COLO668 (cell line): ENCODE measurements at regions not wholly inside any gene's neighbourhood (a gene's known extent, or its start where the extent isn't known, plus 50 kb on each side); places are given as distances from the start of the nearest gene placed in this dataset.
"Not testable (repeated sequence)": the region's sequence is repeated elsewhere in the genome, so short reads cannot be mapped to it uniquely, and the experiment has no call there.

Source experiments
- DNase-seq: peaks from one replicate; lab custom pipeline; 2025; ENCODE audit not compliant: unreplicated experiment; lab: John Stamatoyannopoulos, UW

DNA sequence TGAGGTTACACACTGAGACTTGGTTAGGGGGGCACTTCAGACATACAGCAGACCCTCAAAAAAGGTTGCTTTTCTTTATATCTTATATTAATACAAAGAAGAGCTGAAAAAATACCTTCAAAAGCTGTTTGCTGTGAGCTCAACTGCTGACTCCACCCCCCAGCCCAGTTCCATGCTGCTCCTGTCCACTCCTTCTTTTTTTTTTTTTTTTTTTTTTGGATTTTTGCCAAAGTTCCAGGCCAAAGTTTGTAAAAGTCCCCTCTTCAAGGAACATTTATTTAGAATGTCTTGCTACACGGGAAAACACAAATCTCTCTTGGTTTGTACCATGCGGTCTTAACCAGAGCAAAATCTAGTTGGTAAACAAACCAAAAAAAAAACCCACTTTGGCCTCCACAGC, 85.3 kb upstream of the AKAP12 start:
- DNase-seq = no peak

DNA sequence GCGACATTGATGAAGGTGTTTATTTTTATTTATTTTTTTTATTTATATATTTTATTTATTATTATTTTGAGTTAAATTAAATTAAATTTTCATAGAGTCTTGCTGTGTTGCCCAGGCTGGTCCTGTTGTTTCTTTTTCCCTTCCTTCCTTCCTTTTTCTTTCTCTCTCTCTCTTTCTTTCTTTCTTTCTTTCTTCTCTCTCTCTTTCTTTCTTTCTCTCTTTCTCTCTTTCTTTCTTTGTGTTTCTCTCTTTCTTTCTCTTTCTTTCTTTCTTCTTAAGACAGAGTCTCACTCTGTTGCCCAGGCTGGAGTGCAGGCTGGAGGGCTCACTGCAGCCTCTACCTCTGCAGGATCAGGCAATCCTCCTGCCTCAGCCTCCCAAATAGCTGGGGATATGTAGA, 84.7 kb upstream of the AKAP12 start:
- no peak for DNase-seq

DNA sequence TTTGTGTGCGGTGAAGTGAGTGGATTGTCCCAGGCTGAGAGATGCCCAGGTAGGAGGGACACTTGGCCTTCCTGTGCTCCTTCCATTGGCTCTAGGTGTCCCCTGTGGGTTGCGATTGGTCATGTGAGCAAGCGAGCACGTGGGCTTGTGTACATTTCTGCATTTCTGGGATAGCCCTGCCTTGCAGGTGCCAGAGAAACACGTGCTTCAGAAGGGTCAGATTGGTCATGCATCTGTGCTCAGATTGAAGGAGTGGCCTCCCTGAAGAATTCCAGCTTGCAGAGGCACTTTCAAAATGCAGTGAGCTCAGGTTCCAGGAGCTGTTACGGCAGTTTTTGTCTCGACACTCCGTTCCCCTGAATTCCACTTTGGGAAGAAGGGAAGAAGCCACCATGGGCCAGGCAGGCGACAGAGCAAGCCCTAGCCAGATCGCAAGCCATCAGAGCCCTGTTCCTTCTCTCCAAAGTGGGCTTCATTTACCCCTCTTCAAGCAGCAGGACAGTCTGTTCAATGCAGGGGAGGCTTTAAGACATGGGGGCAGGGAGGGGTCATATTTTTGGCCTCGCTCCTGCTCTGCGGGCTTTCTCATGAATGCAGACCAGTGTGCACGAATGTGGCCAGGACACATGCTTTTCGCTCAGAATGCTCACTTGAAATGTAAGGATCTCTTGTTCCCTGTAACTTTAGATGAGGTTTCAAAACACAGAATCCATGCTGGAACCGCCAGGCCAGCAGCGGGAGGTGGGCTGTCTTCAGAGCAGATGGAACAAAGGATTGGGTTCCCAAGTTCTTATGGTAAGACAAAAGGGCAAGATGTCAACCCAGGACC, 78.6 kb upstream of the AKAP12 start:
- peak; percentile 22 for DNase-seq

DNA sequence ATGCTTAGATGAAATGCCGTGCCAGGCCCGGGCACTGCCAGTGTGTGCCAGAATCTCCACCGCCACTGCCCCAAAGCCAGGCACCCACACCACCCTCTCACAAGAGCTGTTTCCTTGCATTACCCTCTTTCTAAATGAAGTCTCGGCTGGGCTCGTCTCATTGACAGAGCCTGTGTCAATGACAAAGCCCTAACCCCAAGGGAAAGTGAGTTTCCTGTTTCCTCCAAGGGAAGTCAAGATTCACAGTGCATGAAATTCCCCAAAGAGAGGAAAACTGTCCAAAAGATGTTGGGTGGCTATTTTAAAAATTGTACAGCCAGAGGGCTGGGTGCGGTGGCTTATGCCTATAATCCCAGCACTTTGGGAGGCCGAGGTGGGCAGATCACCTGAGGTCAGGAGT, 75.4 kb upstream of the AKAP12 start:
- no peak for DNase-seq

- DNase-seq = no peak
These were observed 73.6 kb upstream of the AKAP12 start for GRCh38 chr6:151166180-151166579.

DNA sequence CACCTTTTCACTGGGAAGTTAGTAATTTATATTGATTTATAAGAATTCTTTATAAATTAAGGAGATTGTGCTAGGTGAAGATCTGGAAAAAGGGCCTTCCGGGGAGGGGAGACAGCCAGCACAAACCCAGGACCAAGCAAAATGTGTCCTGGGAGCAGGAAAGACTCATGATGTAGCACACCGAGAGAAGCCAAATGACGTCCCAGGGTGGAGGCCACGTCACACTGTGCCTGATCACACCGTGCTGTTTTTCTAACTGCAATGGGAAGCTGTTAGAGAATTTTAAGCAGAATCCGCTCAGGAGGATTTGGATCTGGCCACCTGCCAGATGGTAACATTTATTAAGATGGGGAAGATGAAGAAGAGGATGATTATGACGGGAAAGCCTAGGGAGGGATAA, 72.7 kb upstream of the AKAP12 start:
- DNase-seq = no peak

DNA sequence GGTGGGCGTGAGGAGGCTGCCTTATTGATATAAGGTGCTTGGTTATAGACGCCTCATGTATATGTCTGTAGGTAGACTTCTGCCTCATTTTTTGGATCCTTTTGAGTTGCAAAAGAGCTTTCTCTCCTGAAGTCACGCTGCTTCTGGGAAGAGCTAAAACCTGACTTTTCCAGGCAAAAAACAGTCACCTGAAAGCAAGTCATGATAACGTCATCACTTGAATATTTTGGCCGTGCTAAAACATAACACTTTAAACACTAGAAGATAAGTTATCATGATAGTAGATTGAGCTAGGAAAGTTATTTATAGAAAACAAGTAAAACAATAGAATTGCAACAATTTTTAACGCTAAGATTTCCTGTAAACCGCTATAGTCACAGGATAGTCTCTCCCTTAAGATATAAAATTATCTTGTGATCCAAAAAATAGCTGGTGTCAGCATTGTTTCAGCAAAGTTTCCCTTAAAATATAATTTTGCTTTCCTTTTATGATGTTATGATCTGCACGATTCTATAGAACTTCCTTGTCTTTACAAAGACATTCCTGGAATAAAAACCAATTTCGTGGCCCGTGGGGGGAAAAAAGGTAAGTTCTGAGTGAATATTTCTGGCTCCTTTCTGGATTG, 69.0 kb upstream of the AKAP12 start:
- no peak for DNase-seq

DNA sequence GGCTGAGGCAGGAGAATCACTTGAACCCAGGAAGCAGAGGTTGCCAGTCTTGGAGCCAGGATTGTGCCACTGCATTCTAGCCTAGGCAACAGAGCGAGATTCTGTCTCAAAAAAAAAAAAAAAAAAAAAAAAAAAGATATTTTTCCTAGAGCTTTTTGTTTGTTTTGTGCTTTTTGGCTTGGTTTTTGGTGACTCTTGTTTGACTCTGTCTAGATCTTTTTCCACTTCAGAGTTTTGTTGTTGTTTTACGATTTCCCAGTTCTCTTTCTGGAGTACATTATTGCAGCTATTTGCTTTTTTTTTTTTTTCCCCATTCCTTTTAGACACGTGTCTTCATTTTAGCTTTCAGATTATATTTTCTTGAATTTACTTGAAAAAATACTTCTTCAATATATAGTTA, 67.0 kb upstream of the AKAP12 start:
- DNase-seq = no peak

DNA sequence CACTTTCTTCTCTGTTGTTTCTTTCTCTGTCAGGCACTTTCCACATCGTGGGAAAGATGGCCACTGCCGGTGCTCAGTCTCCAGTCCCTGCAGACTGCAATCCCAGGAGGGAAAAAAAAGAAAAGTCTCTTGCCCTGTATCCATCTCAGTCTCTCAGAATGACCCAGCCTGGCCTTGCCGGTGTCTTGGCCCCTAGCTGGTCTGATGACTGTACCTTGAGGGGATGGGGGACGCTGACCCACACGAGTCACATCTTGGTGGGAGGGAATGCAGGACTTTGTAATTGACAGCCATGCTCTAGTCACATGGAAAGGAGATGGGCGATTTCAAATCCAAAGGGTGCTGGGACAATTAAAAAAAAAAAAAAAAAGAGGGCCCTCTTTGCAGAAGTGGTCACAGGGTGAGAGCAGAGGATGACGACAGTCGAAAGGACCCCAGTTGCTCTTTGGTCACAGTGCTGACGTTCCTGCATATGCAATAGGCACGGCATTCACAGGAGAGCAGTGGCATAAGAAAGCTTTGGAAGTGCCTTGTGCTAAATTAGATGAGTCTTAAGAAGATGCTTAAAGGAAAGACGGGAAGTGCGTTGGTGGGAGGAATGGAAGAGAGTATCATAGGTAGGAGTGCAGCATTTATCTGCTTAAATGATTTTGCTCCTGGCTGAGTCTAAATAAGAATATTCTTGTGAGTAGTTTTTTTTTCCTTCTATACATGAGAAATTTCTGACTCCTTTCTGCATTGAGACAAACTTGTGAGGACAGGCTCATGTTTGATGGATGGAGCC, 63.9 kb upstream of the AKAP12 start:
- no peak for DNase-seq

DNA sequence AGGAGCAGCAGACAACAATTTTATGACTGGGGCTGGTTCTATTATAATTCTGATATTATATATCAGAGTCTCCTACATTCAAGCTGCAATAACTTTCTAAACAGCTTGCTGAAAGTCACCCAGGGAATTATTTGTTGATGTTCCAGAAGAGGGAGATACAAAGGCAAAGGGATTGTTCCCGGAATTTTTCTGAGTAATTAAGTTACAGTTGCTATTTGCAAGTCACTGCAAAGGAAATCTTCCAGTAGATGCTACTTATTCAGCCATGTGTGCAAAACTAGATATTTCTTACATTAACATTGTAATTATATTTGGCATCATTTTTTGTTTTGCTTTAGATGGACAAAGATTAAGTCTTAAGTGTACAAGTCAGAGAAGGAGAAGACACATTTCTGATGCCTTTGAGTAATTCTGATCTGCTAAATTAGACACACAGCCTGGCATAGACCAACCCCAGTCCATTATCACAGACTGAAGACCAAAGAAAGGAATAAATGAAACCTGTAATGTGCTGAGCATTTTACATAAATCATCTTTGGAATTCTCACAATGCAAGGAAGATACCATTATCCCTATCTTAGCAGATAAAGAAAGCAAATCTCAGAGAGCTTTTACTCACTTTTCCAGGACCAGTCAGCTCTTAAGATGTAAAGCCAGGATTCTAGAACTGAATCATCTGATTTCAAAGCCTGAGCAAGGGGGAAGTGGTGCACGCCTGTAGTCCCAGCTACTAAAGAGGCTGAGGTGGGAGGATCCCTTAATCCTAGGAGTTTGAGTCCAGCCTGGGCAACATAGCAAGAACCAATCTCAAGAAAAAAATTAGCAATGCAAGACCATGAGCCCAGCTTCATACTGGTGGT, 62.6 kb upstream of the AKAP12 start:
- no peak for DNase-seq

DNA sequence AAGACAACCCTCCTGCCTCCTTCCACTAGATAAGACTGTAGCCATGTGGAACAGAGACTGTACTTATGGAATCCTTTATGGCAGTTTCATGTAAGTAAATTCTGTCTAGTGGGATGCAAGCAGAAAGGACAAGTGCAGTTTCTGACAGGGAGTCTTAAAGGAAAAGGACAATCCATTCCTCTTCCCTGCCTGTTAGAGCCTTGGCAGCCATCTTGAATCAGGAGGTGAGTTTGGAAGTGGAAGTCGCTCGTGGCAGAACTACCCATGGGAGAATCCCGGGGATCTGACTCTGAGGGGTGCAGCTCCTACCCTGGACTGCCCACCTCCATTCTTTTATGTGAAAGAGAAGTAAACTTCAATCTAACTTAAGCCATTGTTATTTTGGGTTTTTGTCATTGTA, 61.4 kb upstream of the AKAP12 start:
- no peak for DNase-seq

- DNase-seq = no peak
These were observed 60.4 kb upstream of the AKAP12 start for GRCh38 chr6:151179321-151179720.

GRCh38 chr6:151180330-151181048, 59.3 kb upstream of the AKAP12 start:
- no peak for DNase-seq

DNA sequence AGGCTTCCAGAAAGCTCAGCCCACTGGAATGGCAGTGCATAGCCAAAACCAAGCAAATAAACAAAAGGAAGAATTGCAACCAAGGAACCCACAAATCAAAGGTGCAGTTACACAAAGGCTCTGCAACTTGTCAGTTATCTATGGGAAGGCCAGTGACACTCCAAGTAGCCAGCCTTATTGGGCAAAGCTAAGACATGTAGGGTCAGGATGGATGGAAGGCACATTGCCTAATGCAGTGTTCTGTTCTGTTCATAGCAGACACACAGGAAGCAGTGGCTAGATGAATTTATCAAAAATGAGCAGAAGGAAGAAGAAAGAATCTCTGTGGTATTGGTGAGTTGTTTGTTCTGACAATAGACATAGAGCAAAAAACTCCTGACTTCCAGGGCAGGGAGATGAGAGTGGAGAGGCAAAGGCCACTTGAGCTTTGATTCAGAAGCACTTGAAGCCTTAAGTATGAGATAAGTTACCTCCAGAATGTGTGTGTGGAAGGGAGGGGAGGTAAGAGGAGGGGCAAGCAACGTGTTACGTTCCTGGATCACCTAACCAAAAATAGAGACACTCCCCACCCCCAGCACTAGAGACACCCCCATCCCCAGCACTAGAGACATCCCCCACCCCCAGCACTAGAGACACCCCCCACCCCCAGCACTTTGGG, 57.9 kb upstream of the AKAP12 start:
- no peak for DNase-seq

GRCh38 chr6:151182958-151183357, 56.8 kb upstream of the AKAP12 start:
- DNase-seq = not testable (repeated sequence)

GRCh38 chr6:151185148-151185547, 54.6 kb upstream of the AKAP12 start:
- DNase-seq = no peak

GRCh38 chr6:151186306-151186705, 53.5 kb upstream of the AKAP12 start:
- no peak for DNase-seq

DNA sequence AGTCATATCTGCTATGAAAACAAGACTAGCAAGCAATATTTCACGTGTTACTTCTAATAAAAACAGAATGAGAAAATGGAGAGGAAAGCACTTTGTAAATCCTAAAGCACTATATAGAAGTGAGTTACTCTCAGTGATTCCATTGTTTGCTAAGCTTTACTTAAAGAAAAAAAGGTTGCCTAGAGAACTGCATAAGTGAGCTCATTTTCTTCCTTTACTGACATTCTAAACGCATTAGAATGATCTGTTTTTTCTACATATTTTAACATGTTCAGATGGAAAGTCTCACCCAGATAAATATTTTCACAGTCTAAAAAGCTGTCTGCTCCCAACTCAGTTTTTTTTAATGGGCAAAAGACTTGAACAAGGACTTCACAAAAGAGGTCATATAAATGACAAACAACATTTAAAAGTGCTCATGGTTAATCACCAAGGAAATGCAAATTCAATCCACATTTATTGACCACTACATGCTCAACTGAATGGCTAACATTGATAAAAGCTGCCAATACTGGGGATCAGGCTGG, 52.9 kb upstream of the AKAP12 start:
- DNase-seq = no peak
